Mesenchymal stem cell (in vitro differentiated cells and primary cell): ENCODE measurements at regions not wholly inside any gene's neighbourhood (a gene's known extent, or its start where the extent isn't known, plus 50 kb on each side); places are given as distances from the start of the nearest gene placed in this dataset.

Experiments used
- DNase-seq: peaks from one replicate; pipeline ENCODE4 v3.0.0-alpha.2; 2013
- H2AFZ ChIP-seq: one replicate; pipeline ENCODE4 v1.6.1; 2013; ENCODE audit warnings: low read depth, mild to moderate bottlenecking, control low read depth, inconsistent platforms, low read length, moderate library complexity
- H2AK5ac ChIP-seq: 2 replicates; pipeline ENCODE4 v1.6.1; 2013; ENCODE audit warnings: low read length, moderate library complexity, mild to moderate bottlenecking, inconsistent platforms; ENCODE audit not compliant: severe bottlenecking
- H2BK120ac ChIP-seq: one replicate; pipeline ENCODE4 v1.6.1; 2013; ENCODE audit warnings: low read depth, mild to moderate bottlenecking, inconsistent platforms, low read length, moderate library complexity
- H2BK12ac ChIP-seq, 2 experiments: one replicate each; pipeline ENCODE4 v1.6.1; 2013; ENCODE audit warnings: inconsistent platforms in 2 of 2, low read length in 2 of 2, mild to moderate bottlenecking in 2 of 2, moderate library complexity in 2 of 2, control low read depth in 1 of 2
- H2BK15ac ChIP-seq: one replicate; pipeline ENCODE4 v1.6.1; 2013; ENCODE audit warnings: mild to moderate bottlenecking, low read depth, inconsistent platforms; ENCODE audit not compliant: poor library complexity, severe bottlenecking
- H2BK5ac ChIP-seq: 2 replicates; pipeline ENCODE4 v1.6.1; 2013; ENCODE audit warnings: low read depth, mild to moderate bottlenecking, low read length, control low read depth, inconsistent platforms; ENCODE audit not compliant: poor library complexity, severe bottlenecking
- H3K14ac ChIP-seq, 2 experiments: one replicate each; pipeline ENCODE4 v1.6.1; 2013; ENCODE audit warnings: inconsistent platforms in 2 of 2, low read length in 2 of 2, control low read depth in 1 of 2, mild to moderate bottlenecking in 1 of 2, moderate library complexity in 1 of 2
- H3K18ac ChIP-seq, 2 experiments: one replicate each; pipeline ENCODE4 v1.6.1; 2013; ENCODE audit warnings: inconsistent platforms in 2 of 2, low read length in 2 of 2, control low read depth in 1 of 2, low read depth in 1 of 2, mild to moderate bottlenecking in 1 of 2
- H3K23ac ChIP-seq, 2 experiments: one replicate each; pipeline ENCODE4 v1.6.1; 2013; ENCODE audit warnings: inconsistent platforms in 2 of 2, low read length in 2 of 2, mild to moderate bottlenecking in 2 of 2, moderate library complexity in 2 of 2, control low read depth in 1 of 2
- H3K27ac ChIP-seq: 2 replicates; pipeline ENCODE4 v1.5.1; 2013; ENCODE audit warnings: mild to moderate bottlenecking, moderate library complexity, low read length, control low read depth, inconsistent platforms; ENCODE audit not compliant: poor library complexity, severe bottlenecking
- H3K27me3 ChIP-seq, 2 experiments: 2 replicates each; pipeline versions ENCODE4 v1.6.1 to v1.7.0; 2013; ENCODE audit warnings: low read length in 2 of 2, mild to moderate bottlenecking in 2 of 2, moderate library complexity in 2 of 2, control low read depth in 1 of 2, inconsistent platforms in 1 of 2; ENCODE audit not compliant: control insufficient read depth in 1 of 2, insufficient read depth in 1 of 2
- H3K36me3 ChIP-seq, 2 experiments: 2 replicates each; pipeline versions ENCODE4 v1.6.1 to v1.7.0; 2013; ENCODE audit warnings: low read length in 2 of 2, control low read depth in 1 of 2, inconsistent platforms in 1 of 2, low read depth in 1 of 2, mild to moderate bottlenecking in 1 of 2; ENCODE audit not compliant: insufficient read depth in 2 of 2, control insufficient read depth in 1 of 2
- H3K4ac ChIP-seq, 2 experiments: one replicate each; pipeline ENCODE4 v1.6.1; 2013; ENCODE audit warnings: inconsistent platforms in 2 of 2, low read length in 2 of 2, mild to moderate bottlenecking in 2 of 2, moderate library complexity in 2 of 2, control low read depth in 1 of 2, low read depth in 1 of 2
- H3K4me1 ChIP-seq: 2 replicates; pipeline ENCODE4 v1.6.1; 2013; ENCODE audit warnings: low read depth, low read length, control low read depth; ENCODE audit not compliant: control insufficient read depth, insufficient read depth
- H3K4me2 ChIP-seq: 2 replicates; pipeline ENCODE4 v1.6.1; 2013; ENCODE audit warnings: low read length, mild to moderate bottlenecking, inconsistent platforms; ENCODE audit not compliant: poor library complexity, severe bottlenecking
- H3K4me3 ChIP-seq, 2 experiments: 2 replicates each; pipeline versions ENCODE4 v1.5.1 to v1.7.0; 2013; ENCODE audit warnings: low read length in 2 of 2, mild to moderate bottlenecking in 2 of 2, control low read depth in 1 of 2, low read depth in 1 of 2; ENCODE audit not compliant: insufficient read depth in 1 of 2
- H3K79me1 ChIP-seq: replicated peaks from 2 replicates; pipeline ENCODE4 v1.6.1; 2013; ENCODE audit warnings: mild to moderate bottlenecking, control low read depth, low read length, inconsistent platforms; ENCODE audit not compliant: poor library complexity, severe bottlenecking
- H3K9ac ChIP-seq: 2 replicates; pipeline ENCODE4 v1.7.0; 2013; ENCODE audit warnings: mild to moderate bottlenecking, low read length, moderate library complexity
- H3K9me3 ChIP-seq: 2 replicates; pipeline ENCODE4 v1.7.0; 2013; ENCODE audit warnings: mild to moderate bottlenecking, low read length; ENCODE audit not compliant: control insufficient read depth
- H4K8ac ChIP-seq: one replicate; pipeline ENCODE4 v1.6.1; 2013; ENCODE audit warnings: inconsistent platforms, mild to moderate bottlenecking, low read length, moderate library complexity
- H4K91ac ChIP-seq: one replicate; pipeline ENCODE4 v1.6.1; 2013; ENCODE audit warnings: mild to moderate bottlenecking, low read length, inconsistent platforms
- WGBS: methylation state at CpG from one replicate; pipeline ENCODE4 v1.1.7; 2013; ENCODE audit warnings: mixed read lengths; 5-methylcytosine and 5-hydroxymethylcytosine counted together

DNA sequence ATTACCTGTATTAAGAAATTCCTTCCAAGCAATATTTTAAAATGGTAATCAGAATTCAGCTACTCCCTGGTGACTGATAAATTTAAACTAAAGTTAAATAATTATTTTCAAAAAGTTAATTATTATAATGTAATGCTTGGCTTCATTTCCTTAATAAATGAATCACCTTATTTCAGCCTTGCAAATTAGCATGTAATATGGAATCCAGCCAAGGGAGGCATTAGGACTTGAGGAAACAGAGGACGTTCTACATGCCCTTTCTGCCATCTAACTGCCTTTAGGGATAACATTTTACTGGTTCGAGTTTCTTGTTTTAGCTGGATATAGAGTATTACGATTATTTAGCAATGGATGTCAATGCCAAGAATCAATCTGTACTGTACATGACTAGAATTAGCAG lies 636.3 kb downstream of the TSN start:
- no peak overlapping the region for H2BK15ac ChIP-seq
- WGBS: 72% methylated on average over 3 of the region's 3 CpGs
- no peaks in the 10 kb centered on the region for H3K36me3 ChIP-seq
- no peak overlapping the region for H3K4me2 ChIP-seq
- no peak overlapping the region for H4K8ac ChIP-seq
- no peak overlapping the region for H3K9ac ChIP-seq
- no peak overlapping the region for H3K14ac ChIP-seq
- H2BK5ac ChIP-seq: no peak overlapping the region
- no peak for DNase-seq
- no peak overlapping the region for H4K91ac ChIP-seq
- H3K4me1 ChIP-seq: no peaks in the 10 kb centered on the region
- H3K23ac ChIP-seq: no peak overlapping the region
- H2AFZ ChIP-seq: no peak overlapping the region
- no peak overlapping the region for H3K4me3 ChIP-seq
- H3K9me3 ChIP-seq: peaks cover 12% of the 10 kb centered on the region
- H3K4ac ChIP-seq: no peak overlapping the region
- H3K18ac ChIP-seq: no peak overlapping the region
- no peak overlapping the region for H2AK5ac ChIP-seq
- no peak overlapping the region for H2BK12ac ChIP-seq
- no peak overlapping the region for H3K27ac ChIP-seq
- H2BK120ac ChIP-seq: no peak overlapping the region
- no peaks in the 10 kb centered on the region for H3K27me3 ChIP-seq
- H3K79me1 ChIP-seq: no peaks in the 10 kb centered on the region

DNA sequence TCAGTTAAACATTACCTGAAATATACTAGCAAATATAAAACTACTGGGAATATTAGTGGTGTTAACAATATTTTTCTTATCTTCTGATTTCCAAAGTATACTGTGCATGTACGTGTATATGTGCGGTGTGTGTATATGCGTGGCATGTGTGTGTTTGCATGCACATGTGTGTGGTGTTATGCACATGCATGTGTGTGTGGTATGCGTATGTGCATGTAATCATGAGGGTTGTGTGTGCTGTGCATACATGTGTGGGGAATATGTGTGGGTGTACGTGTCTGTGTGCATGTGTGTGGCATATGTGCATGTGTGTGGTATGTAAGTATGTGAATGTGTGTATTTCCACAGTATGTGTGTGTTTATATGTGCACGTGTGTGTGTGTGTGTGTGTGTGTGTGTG lies 640.2 kb downstream of the TSN start:
- Histone ChIP-seq H2BK12ac (no peak overlapping the region), H3K36me3 (no peaks in the 10 kb centered on the region), H3K79me1 (no peaks in the 10 kb centered on the region), H3K27ac (no peak overlapping the region), H3K9ac (no peak overlapping the region), H4K8ac (no peak overlapping the region), H3K14ac (no peak overlapping the region), H3K4me3 (no peak overlapping the region), H4K91ac (peak overlapping the region; percentile 4), H2AFZ (no peak overlapping the region), H3K4me2 (no peak overlapping the region), H2BK5ac (no peak overlapping the region), H3K4ac (no peak overlapping the region), H3K23ac (no peak overlapping the region), H3K4me1 (no peaks in the 10 kb centered on the region), H2BK120ac (no peak overlapping the region), H3K9me3 (no peaks in the 10 kb centered on the region), H3K27me3 (no peaks in the 10 kb centered on the region), H2AK5ac (no peak overlapping the region), H3K18ac (no peak overlapping the region), H2BK15ac (no peak overlapping the region)
- no peak for DNase-seq
- 87% methylated on average over 6 of the region's 6 CpGs for WGBS

DNA sequence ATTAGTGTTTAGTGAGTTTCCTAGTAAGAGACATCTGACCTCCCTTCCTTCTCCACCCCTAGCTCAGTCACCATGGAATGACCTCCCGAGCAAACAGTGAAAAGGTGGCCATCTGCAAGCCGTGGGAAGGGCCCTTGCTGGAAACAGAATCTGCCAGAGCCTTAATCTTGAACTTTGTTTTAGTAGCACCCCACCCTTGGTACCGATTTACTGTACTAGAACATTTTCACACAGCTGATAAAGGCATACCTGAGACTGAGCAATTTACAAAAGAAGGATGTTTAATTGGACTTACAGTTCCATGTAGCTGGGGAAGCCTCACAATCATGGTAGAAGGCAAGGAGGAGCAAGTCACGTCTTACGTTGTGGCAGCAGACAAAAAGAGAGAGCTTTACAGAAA lies 655.8 kb downstream of the TSN start:
- no peak overlapping the region for H3K4ac ChIP-seq
- H3K18ac ChIP-seq: no peak overlapping the region
- H2BK120ac ChIP-seq: no peak overlapping the region
- no peaks in the 10 kb centered on the region for H3K36me3 ChIP-seq
- no peaks in the 10 kb centered on the region for H3K4me1 ChIP-seq
- no peak overlapping the region for H4K8ac ChIP-seq
- no peak for DNase-seq
- no peak overlapping the region for H2BK12ac ChIP-seq
- no peak overlapping the region for H3K4me2 ChIP-seq
- no peaks in the 10 kb centered on the region for H3K27me3 ChIP-seq
- H4K91ac ChIP-seq: no peak overlapping the region
- no peak overlapping the region for H3K4me3 ChIP-seq
- peaks cover 16% of the 10 kb centered on the region for H3K9me3 ChIP-seq
- no peak overlapping the region for H2AFZ ChIP-seq
- 64% methylated on average over 4 of the region's 5 CpGs for WGBS
- H3K9ac ChIP-seq: no peak overlapping the region
- no peak overlapping the region for H3K27ac ChIP-seq
- no peak overlapping the region for H2AK5ac ChIP-seq
- H3K14ac ChIP-seq: no peak overlapping the region
- no peaks in the 10 kb centered on the region for H3K79me1 ChIP-seq
- no peak overlapping the region for H2BK5ac ChIP-seq
- no peak overlapping the region for H2BK15ac ChIP-seq
- H3K23ac ChIP-seq: no peak overlapping the region

DNA sequence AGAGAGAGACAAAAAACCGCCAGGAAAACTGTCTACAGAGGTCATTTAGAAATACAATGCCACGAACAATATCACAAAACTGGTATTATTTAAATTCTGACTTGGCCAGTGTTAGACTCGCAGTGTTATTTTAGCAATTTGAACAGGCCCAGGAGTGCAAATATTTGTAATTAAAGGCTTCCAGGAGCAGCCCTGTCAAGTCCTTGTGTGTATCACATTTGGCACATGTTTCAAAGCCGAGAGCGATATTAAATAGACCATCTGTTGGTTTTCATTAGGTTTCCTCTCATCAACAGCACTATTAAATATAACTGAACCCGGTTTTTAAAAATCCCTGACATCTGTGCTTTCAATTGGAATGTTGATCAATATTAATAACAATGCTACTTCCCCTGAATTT lies 656.9 kb downstream of the TSN start:
- H3K4me3 ChIP-seq: no peak overlapping the region
- no peaks in the 10 kb centered on the region for H3K27me3 ChIP-seq
- H2AFZ ChIP-seq: no peak overlapping the region
- no peak overlapping the region for H2BK5ac ChIP-seq
- H2BK15ac ChIP-seq: no peak overlapping the region
- H3K14ac ChIP-seq: no peak overlapping the region
- H4K91ac ChIP-seq: no peak overlapping the region
- H3K36me3 ChIP-seq: no peaks in the 10 kb centered on the region
- no peak overlapping the region for H3K9ac ChIP-seq
- DNase-seq: no peak
- no peak overlapping the region for H2BK12ac ChIP-seq
- H2BK120ac ChIP-seq: no peak overlapping the region
- H3K23ac ChIP-seq: no peak overlapping the region
- H3K9me3 ChIP-seq: peaks cover 16% of the 10 kb centered on the region
- no peak overlapping the region for H2AK5ac ChIP-seq
- H3K79me1 ChIP-seq: no peaks in the 10 kb centered on the region
- H3K18ac ChIP-seq: no peak overlapping the region
- H3K4me1 ChIP-seq: no peaks in the 10 kb centered on the region
- H4K8ac ChIP-seq: no peak overlapping the region
- WGBS: 86% methylated on average over 4 of the region's 6 CpGs
- no peak overlapping the region for H3K4me2 ChIP-seq
- no peak overlapping the region for H3K27ac ChIP-seq
- no peak overlapping the region for H3K4ac ChIP-seq
